Activated CD4-positive, CD25-positive, alpha-beta regulatory T cell treated with anti-CD3 and anti-CD28 coated beads, Interleukin-2, amount 50 U/mL, for 24 hours (primary cell): ENCODE measurements at regions not wholly inside any gene's neighbourhood (a gene's known extent, or its start where the extent isn't known, plus 50 kb on each side); places are given as distances from the start of the nearest gene placed in this dataset.

ENCODE experiments used
- ATAC-seq, 2 donors: fragments of 150-1000 bp; cut with Tn5 transposase; one replicate each; pipeline ENCODE4 v1.10.0; 2021; ENCODE audit warnings: mild to moderate bottlenecking in 1 of 2, moderate library complexity in 1 of 2

DNA sequence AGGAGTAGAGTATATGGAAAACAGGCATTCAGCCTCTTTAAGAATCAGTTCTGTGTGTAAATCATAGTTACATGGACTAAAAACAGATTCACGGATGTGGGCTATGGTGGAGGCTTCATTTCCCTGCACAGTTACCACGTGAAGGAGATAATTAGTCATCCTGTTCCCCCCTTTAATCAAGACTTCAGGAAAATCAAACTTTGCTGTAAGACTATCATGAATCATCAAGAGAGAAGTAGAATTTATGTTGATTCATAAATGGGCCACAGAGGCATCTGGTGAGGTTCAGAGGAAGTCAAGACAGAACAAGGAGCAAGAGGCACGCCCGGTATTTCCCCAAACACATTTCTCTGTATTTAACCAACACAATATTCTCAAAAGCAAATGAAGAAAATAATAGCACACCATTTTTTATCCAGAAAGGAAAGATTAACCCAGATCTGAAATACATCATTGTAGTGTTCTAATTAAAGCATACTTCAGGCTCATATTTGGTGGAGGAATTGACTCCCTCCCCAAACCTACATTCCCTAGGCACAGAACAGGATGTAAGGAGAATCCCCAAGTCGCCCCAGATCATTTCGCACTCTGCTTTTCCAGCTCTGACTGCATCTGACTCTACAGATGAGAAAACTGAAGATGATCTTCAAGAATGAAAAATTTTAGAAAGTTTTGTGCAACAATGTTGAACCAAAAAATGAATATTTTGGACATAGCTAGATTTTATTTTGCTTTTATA is 175.8 kb upstream of the GAS1 start:
- peak in 1 of 2 donors; percentile 25 for ATAC-seq

GRCh38 chr9:87123830-87124229 is 176.5 kb upstream of the GAS1 start:
- no peak for ATAC-seq

DNA sequence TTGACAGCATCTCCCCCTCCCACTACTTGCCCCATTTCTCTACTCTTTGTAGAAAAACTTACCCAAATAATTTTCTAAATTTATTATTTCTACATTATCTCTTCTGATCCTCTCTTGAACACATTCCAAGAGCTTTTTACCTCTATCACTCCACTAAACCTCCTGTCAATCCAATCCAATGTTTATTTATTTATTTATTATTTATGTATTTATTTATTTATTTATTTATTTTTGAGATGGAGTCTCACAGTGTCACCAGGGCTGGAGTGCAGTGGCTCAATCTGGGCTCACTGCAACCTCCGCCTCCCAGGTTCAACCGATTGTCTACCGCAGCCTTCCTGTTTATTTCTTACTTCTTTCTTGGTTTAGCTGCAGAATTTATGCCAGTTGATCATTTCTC is 178.5 kb upstream of the GAS1 start:
- no peak for ATAC-seq

GRCh38 chr9:87127543-87127942 is 180.2 kb upstream of the GAS1 start:
- ATAC-seq = no peak

DNA sequence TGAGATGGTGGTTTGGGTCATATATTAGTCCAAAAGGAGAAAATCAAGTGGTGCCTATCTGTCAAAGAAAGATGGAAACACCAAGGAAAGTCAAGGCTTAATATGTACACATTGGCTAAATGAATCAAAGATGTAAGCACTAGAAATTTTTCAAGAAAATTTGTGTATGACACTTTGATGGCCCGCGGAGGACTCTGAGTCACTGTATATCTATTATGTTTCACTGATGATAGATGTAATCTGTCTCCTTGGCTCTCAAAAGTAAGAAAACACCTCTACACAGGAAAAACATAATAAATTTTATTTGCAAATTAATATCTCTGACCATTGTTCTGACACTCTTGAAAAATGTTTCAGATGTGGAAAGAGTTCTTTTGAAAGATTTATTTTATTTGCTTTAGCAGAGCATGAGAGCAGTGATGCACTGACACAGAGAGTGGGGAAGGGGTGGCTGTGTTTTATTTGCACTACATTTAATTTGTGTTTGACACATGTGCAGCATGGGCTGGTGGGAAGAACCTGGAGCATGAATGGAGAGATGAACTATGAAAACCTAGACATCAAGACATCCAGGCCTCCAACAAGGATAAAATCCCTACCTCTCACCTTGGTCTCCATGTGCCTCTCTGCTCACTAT is 180.8 kb upstream of the GAS1 start:
- ATAC-seq = no peak

DNA sequence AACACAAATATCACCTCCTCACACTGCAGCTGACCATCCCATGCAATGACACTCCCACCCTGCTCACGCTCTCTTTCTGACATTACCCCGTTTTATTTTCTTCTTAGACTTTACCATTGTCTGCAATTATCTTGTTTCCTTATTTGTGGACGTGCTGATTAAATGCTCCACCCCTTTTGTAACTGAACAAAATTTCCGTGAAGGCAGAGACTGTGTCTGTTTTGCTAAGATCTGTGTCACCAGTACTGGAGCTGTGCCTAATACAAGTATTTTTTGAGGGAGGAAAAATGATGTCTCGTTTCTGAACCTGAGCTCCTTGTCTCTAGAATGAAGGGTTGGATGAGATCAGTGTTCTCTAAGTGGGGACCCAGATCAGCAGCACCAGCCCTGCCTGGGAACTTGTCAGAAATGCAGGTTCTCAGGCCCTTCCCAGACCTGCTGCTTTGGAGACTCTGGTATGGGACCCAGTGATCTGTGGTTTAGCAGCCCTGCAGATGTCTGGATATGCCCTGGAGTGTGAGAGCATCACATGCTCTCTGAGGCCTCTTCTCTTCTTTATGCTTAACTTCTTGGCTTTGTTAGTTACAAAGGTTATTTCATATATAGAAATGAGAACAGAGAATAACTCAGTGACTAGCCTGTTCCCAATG is 181.7 kb upstream of the GAS1 start:
- no peak for ATAC-seq

- ATAC-seq = no peak
Observed at GRCh38 chr9:87135074-87135473, 187.8 kb upstream of the GAS1 start.

GRCh38 chr9:87137718-87138117 is 190.4 kb upstream of the GAS1 start:
- no peak for ATAC-seq

DNA sequence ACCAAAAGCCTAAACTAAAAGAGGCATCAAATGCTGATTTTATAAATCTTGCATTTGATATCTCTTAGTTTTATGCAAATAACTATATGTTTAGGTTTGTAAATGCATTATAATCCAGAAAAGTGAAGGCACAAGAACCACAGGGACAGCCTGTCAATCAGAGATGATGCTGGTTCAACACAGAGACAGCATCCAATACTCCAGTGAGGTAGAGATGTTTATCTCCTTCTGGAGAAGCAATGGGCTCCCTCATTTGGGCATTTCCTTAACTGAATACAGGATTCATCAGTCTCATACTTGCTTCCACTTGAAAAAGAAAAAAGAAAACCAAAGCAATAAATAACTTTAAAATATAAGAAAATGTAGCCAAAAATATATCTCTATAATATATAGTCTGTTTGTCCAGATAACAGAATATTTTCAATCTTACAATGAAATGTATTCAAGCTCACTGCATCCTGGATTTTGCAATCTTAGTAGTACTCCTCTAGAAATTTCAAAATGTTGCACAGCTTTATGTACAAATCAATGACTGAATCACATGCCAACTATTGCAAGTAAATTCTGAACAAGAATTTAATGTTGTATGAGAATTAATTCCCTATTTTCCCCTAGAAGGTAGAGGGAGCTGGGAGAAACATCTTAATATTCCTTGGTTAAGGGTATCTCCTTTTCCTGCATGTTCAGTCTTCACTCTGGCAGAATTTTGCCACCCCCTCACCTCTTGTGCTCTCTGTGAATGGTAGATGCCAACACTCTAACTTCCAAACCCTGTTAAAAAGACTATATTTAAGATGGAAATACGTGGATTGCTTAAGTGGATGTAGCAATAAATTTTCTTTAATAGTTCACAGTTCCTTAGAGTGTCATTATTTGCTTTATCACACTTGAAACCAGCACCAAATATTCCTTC is 191.1 kb upstream of the GAS1 start:
- no peak for ATAC-seq

GRCh38 chr9:87139099-87139730 is 191.9 kb upstream of the GAS1 start:
- no peak for ATAC-seq

- no peak for ATAC-seq
Observed at GRCh38 chr9:87140142-87140541, 192.8 kb upstream of the GAS1 start.

- ATAC-seq = no peak
Observed at GRCh38 chr9:87140605-87141109, 193.4 kb upstream of the GAS1 start.

DNA sequence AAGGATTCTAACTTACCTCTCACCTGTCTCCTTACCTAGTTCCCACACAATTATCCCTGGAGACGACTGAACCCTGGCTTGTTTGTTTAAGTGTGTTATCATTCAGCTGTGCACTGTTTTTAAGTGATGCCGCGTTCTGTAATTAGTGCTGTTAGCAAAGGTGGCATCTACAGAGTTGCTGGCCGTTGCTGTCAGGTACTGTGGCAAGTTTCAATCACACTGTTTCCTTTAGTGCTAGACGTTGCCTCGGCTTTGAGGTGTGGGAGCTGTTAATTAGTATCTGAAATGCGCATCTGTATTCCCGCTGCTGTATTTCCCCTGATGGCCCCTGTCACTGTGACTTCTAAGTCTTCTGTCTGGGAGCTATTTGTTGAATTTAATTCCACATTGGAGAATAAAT is 193.8 kb upstream of the GAS1 start:
- ATAC-seq = no peak

GRCh38 chr9:87146933-87147332 is 199.6 kb upstream of the GAS1 start:
- ATAC-seq = no peak

GRCh38 chr9:87147839-87148238 is 200.5 kb upstream of the GAS1 start:
- ATAC-seq = no peak

DNA sequence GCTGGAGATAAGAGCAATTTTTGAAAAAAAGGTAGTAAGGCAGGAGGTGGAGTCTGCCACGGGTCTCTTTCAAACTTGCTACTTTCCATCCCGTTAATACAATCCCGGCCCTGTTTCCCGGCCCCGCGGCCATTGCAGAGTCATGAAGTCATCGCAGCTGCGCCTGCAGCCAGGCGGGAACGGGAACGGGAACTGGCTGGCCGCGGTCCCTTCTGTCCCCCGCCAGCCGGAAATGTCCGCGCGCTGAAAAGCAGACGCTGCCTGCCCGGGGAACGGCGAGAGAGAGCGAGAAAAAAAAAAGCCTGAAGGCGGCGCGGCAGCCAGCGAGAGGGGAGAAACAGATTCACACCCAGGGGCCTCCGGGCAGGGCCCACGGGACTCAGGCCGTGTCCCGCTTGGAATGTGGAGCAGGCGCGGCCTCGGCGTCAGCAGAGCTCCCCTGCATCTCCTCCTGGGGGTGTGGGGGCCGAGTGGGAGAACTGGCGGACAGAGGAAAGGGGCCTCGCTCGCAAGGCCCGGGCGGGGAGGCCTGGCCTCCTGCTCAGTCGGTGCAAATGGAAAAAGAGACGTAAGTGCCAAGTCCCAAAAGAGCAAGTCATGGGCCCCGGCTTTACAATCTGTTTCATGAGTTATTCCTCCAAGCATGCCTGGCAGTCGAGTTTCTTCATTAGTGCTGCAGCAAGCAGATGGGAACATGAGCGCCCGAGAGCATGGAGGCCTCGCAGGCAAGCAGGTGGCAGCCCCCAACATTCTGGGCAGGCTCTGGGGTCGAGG is 201.2 kb upstream of the GAS1 start:
- no peak for ATAC-seq

- ATAC-seq = no peak
Observed at GRCh38 chr9:87149799-87150198, 202.5 kb upstream of the GAS1 start.

GRCh38 chr9:87152256-87152655 is 204.9 kb upstream of the GAS1 start:
- no peak for ATAC-seq

DNA sequence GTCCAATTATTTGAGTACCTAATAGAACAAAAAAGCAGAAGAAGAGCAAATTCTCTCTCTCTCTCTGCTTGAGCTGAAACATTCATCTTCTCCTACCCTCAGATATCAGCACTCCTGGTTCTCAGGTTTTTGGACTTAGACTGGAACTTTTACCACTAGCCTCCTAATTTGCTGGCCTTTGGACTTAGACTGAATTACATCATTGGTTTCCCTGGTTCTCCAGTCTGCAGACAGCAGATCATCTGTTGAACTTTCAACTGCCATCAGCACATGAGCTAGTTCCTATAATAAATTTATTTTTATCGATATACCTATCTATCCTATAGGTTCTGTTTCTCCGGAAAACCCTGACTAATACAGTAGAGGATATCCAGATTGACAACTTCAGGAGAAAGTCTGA is 208.9 kb upstream of the GAS1 start:
- ATAC-seq = no peak

DNA sequence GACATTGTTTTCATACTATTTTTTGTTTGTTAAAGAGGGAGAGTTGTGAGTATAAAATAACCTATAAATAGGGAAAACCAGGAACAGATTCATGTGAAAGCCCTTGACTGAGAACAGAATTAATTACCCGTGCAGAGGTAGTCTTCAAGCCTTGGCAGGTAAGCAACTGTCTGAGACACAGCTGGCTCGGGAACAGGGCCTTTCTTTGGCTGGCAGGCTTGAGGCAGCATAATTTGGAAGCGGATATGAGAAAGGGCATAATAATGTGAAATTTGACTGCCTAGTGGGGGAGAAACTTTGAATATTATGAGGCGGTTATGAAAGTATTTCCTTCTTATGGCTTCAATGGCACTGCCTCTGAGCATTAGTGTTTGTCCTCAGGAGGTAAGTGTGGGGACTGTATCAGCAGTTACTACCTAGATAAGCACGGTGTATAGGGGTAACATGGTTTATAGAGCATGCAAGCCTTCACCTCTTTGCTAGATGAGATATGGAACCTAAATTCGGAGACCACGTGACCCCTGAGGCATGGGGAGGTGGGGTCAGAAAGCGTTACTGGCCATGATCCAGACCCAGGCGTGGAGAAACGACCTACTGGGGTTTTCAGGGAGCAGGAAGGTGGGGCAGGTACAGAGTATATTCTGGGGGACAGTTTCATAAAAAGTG is 210.2 kb upstream of the GAS1 start:
- no peak for ATAC-seq

GRCh38 chr9:87158765-87159164 is 211.5 kb upstream of the GAS1 start:
- ATAC-seq = no peak
